ENCODE measurements at regions not wholly inside any gene's neighbourhood (a gene's known extent, or its start where the extent isn't known, plus 50 kb on each side); places are given as distances from the start of the nearest gene placed in this dataset.

GRCh38 chr6:22800451-22800850, 231.1 kb downstream of the HDGFL1 start:
- H3F3A ChIP-seq (ENCODE audit: insufficient read depth, low read length, poor library complexity, severe bottlenecking) = no peaks in the 10 kb centered on the region
- H3K4me2 ChIP-seq (ENCODE audit: low read length) = no peak overlapping the region
- no peak overlapping the region for H3K9ac ChIP-seq (ENCODE audit: low read length)
- no peak overlapping the region for H3K4me3 ChIP-seq (ENCODE audit: low read length)
- no peaks in the 10 kb centered on the region for H3K9me3 ChIP-seq (ENCODE audit: low read length)
- H3K79me2 ChIP-seq (replicated peaks; ENCODE audit: insufficient read depth, low read length) = no peaks in the 10 kb centered on the region
- H3K36me3 ChIP-seq (ENCODE audit: insufficient read depth, low read length) = no peaks in the 10 kb centered on the region
- H3K9me2 ChIP-seq (ENCODE audit: insufficient read depth, low read length) = no peaks in the 10 kb centered on the region
- H3K27ac ChIP-seq (ENCODE audit: low read length) = no peak overlapping the region
- H4K20me1 ChIP-seq (ENCODE audit: insufficient read depth) = no peaks in the 10 kb centered on the region
- no peaks in the 10 kb centered on the region for H3K27me3 ChIP-seq (ENCODE audit: insufficient read depth, low read depth, low read length)
- TF ChIP-seq MXI1 (conservative IDR thresholded peaks at IDR 0.05; ENCODE audit: poor library complexity, severe bottlenecking) = no peak
- no peak for TF ChIP-seq SMC3 (conservative IDR thresholded peaks at IDR 0.05; ENCODE audit: poor library complexity)
- TF ChIP-seq EZH2 (IDR thresholded peaks at IDR 0.05; ENCODE audit: borderline replicate concordance, insufficient read depth, low read length, poor library complexity, severe bottlenecking) = no peak
- TF ChIP-seq CTCF (IDR thresholded peaks at IDR 0.05; ENCODE audit: poor library complexity, severe bottlenecking) = no peak
- TF ChIP-seq RAD21 (conservative IDR thresholded peaks at IDR 0.05) = no peak
- TF ChIP-seq REST (IDR thresholded peaks at IDR 0.05; ENCODE audit: borderline replicate concordance) = no peak
- TF ChIP-seq EP300 (conservative IDR thresholded peaks at IDR 0.05; ENCODE audit: poor library complexity, severe bottlenecking) = no peak
- TF ChIP-seq POLR2AphosphoS5 (IDR thresholded peaks at IDR 0.05) = no peak
- no peak for TF ChIP-seq TAF1 (IDR thresholded peaks at IDR 0.05; ENCODE audit: low read depth)
- H2AFZ ChIP-seq (ENCODE audit: low read depth, low read length) = no peak overlapping the region

- no peak overlapping the region for H3K4me2 ChIP-seq (ENCODE audit: low read length)
- H3K79me2 ChIP-seq (replicated peaks; ENCODE audit: insufficient read depth, low read length) = no peaks in the 10 kb centered on the region
- H3K9ac ChIP-seq (ENCODE audit: low read length) = no peak overlapping the region
- no peaks in the 10 kb centered on the region for H3K9me2 ChIP-seq (ENCODE audit: insufficient read depth, low read length)
- H3K27ac ChIP-seq (ENCODE audit: low read length) = no peak overlapping the region
- H3F3A ChIP-seq (ENCODE audit: insufficient read depth, low read length, poor library complexity, severe bottlenecking) = no peaks in the 10 kb centered on the region
- H3K4me3 ChIP-seq (ENCODE audit: low read length) = no peak overlapping the region
- no peaks in the 10 kb centered on the region for H4K20me1 ChIP-seq (ENCODE audit: insufficient read depth)
- H2AFZ ChIP-seq (ENCODE audit: low read depth, low read length) = no peak overlapping the region
- H3K36me3 ChIP-seq (ENCODE audit: insufficient read depth, low read length) = no peaks in the 10 kb centered on the region
- H3K9me3 ChIP-seq (ENCODE audit: low read length) = no peaks in the 10 kb centered on the region
- TF ChIP-seq POLR2AphosphoS5 (IDR thresholded peaks at IDR 0.05) = no peak
- TF ChIP-seq MXI1 (conservative IDR thresholded peaks at IDR 0.05; ENCODE audit: poor library complexity, severe bottlenecking) = no peak
- TF ChIP-seq REST (IDR thresholded peaks at IDR 0.05; ENCODE audit: borderline replicate concordance) = no peak
- no peak for TF ChIP-seq EZH2 (IDR thresholded peaks at IDR 0.05; ENCODE audit: borderline replicate concordance, insufficient read depth, low read length, poor library complexity, severe bottlenecking)
- TF ChIP-seq RAD21 (conservative IDR thresholded peaks at IDR 0.05) = no peak
- TF ChIP-seq CTCF (IDR thresholded peaks at IDR 0.05; ENCODE audit: poor library complexity, severe bottlenecking) = no peak
- TF ChIP-seq TAF1 (IDR thresholded peaks at IDR 0.05; ENCODE audit: low read depth) = no peak
- no peak for TF ChIP-seq EP300 (conservative IDR thresholded peaks at IDR 0.05; ENCODE audit: poor library complexity, severe bottlenecking)
- TF ChIP-seq SMC3 (conservative IDR thresholded peaks at IDR 0.05; ENCODE audit: poor library complexity) = no peak
- no peaks in the 10 kb centered on the region for H3K27me3 ChIP-seq (ENCODE audit: insufficient read depth, low read depth, low read length)
Observed at GRCh38 chr6:22801831-22802230, 232.5 kb downstream of the HDGFL1 start.

Data from neural cell (in vitro differentiated cells).